ENCODE measurements at regions not wholly inside any gene's neighbourhood (a gene's known extent, or its start where the extent isn't known, plus 50 kb on each side); places are given as distances from the start of the nearest gene placed in this dataset.

DNA sequence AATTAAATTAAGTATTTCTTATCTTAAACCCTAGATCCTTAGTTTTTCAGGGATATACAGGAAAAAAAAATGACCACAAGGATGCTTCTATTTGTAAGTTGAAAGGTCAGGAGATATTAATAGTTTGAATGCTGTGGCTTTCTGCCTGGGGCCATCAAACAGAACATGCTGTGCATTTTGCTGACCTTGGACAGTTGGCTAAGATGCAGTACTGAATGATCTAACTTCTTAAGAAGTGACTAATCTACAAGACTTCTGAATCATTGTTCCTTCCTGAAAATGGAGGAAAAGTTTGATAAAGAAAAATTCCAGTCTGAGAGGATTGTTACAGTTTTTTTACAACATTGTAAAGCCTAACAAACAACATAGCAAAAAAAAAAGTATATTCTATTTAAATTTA is 237.8 kb upstream of the JADE1 start:
- Histone ChIP-seq H4K5ac (ENCODE audit: low read depth, low read length) (no peak overlapping the region), H2BK20ac (ENCODE audit: low read depth, low read length) (no peak overlapping the region), H3K9me1 (ENCODE audit: insufficient read depth, low read length) (peaks cover 4% of the 10 kb centered on the region), H2BK5ac (ENCODE audit: low read depth, low read length, poor library complexity, severe bottlenecking) (peak overlapping the region; percentile 96), H3K4me3 (ENCODE audit: insufficient read depth, low read depth, low read length) (no peak overlapping the region), H4K91ac (ENCODE audit: insufficient read depth, low read depth, low read length) (no peak overlapping the region), H3K4me1 (ENCODE audit: control insufficient read depth, insufficient read depth, low read length) (peaks cover 24% of the 10 kb centered on the region), H3K9ac (ENCODE audit: low read depth, low read length) (no peak overlapping the region), H3K27ac (ENCODE audit: insufficient read depth, low read length) (no peak overlapping the region), H4K20me1 (ENCODE audit: insufficient read depth, low read length) (no peaks in the 10 kb centered on the region), H3K18ac (ENCODE audit: low read depth, low read length) (no peak overlapping the region), H3K36me3 (ENCODE audit: control insufficient read depth, insufficient read depth, low read length) (no peaks in the 10 kb centered on the region), H2AFZ (replicated peaks; ENCODE audit: low read length, poor library complexity) (no peak overlapping the region), H3K23ac (ENCODE audit: low read depth, low read length) (no peak overlapping the region), H4K8ac (ENCODE audit: low read depth in 2 of 2, low read length in 2 of 2) (peak overlapping the region in 1 of 2 experiments; percentile 33; a peak in 1 of 4 replicates), H3K4me2 (ENCODE audit: low read depth, low read length) (no peak overlapping the region), H3K9me3 (ENCODE audit: control insufficient read depth, insufficient read depth, low read length) (no peaks in the 10 kb centered on the region), H3K56ac (ENCODE audit: extremely low read depth, insufficient read depth, low read length) (no peak overlapping the region), H3K14ac (replicated peaks; ENCODE audit: low read depth, low read length) (no peak overlapping the region), H2BK120ac (ENCODE audit: low read depth, low read length) (no peak overlapping the region), H3K79me1 (ENCODE audit: low read depth in 1 of 2, low read length in 2 of 2) (peaks cover 0 to 6% of the 10 kb centered on the region in 2 experiments; a peak in 1 of 4 replicates), H3K27me3 (ENCODE audit: control insufficient read depth, insufficient read depth, low read length) (no peaks in the 10 kb centered on the region), H2AK9ac (replicated peaks; ENCODE audit: low read depth, low read length, poor library complexity) (no peak overlapping the region), H2AK5ac (ENCODE audit: low read depth, low read length) (no peak overlapping the region), H3K4ac (ENCODE audit: low read depth, low read length) (no peak overlapping the region; the same call in 1 of the 2 replicates), H2BK15ac (ENCODE audit: low read depth, low read length) (no peak overlapping the region)
- peak; percentile 96 for DNase-seq
- TF ChIP-seq NFE2L2 (IDR thresholded peaks at IDR 0.05; ENCODE audit: low read depth, low read length): peak; percentile 48; the same call in 1 of the 2 replicates
- no peak for TF ChIP-seq MXI1 (IDR thresholded peaks at IDR 0.05; ENCODE audit: borderline replicate concordance, low read depth, low read length)
- peak; percentile 73 for TF ChIP-seq FOS (IDR thresholded peaks at IDR 0.05; ENCODE audit: low read depth, low read length)
- TF ChIP-seq MAFK (IDR thresholded peaks at IDR 0.05; ENCODE audit: low read depth, low read length): peak; percentile 89
- TF ChIP-seq, protein P1, sequence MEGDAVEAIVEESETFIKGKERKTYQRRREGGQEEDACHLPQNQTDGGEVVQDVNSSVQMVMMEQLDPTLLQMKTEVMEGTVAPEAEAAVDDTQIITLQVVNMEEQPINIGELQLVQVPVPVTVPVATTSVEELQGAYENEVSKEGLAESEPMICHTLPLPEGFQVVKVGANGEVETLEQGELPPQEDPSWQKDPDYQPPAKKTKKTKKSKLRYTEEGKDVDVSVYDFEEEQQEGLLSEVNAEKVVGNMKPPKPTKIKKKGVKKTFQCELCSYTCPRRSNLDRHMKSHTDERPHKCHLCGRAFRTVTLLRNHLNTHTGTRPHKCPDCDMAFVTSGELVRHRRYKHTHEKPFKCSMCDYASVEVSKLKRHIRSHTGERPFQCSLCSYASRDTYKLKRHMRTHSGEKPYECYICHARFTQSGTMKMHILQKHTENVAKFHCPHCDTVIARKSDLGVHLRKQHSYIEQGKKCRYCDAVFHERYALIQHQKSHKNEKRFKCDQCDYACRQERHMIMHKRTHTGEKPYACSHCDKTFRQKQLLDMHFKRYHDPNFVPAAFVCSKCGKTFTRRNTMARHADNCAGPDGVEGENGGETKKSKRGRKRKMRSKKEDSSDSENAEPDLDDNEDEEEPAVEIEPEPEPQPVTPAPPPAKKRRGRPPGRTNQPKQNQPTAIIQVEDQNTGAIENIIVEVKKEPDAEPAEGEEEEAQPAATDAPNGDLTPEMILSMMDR (conservative IDR thresholded peaks at IDR 0.05; ENCODE audit: low read depth, low read length): no peak
- TF ChIP-seq MAZ (IDR thresholded peaks at IDR 0.05; ENCODE audit: borderline replicate concordance, low read depth, low read length): no peak
- TF ChIP-seq SMC3 (IDR thresholded peaks at IDR 0.05; ENCODE audit: low read depth, low read length): 0 out of 2 replicates have a peak, but pooled peaks have one; percentile 19
- no peak for TF ChIP-seq CHD1 (IDR thresholded peaks at IDR 0.05; ENCODE audit: low read depth, low read length)
- TF ChIP-seq, protein P2, sequence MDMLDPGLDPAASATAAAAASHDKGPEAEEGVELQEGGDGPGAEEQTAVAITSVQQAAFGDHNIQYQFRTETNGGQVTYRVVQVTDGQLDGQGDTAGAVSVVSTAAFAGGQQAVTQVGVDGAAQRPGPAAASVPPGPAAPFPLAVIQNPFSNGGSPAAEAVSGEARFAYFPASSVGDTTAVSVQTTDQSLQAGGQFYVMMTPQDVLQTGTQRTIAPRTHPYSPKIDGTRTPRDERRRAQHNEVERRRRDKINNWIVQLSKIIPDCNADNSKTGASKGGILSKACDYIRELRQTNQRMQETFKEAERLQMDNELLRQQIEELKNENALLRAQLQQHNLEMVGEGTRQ (IDR thresholded peaks at IDR 0.05; ENCODE audit: low read depth, low read length): no peak
- peak; percentile 27; the same call in 1 of the 2 replicates for TF ChIP-seq CEBPB (IDR thresholded peaks at IDR 0.05; ENCODE audit: low read depth, low read length)
- ATAC-seq (ENCODE audit: low read depth): peak; percentile 56
- POLR2A ChIA-PET (ENCODE audit: unreplicated experiment): no interaction called here
- dilution Hi-C loops (cut with HindIII; ENCODE audit: low sequenced_read_pairs, unreplicated experiment) (no loop called here), intact Hi-C loops (cut with micrococcal nuclease) (loop anchor here (5.0 kb wide), 5 partner anchors 54 to 291 kb away; partner anchors contain the start of gene PGRMC2), in situ Hi-C loops (cut with MboI; ENCODE audit: low sequenced_read_pairs) (loop anchor here (10.0 to 25.0 kb wide), 3 partner anchors 233 to 384 kb away; partner anchors contain the start of gene JADE1)
- no TSS peak for BruUV-seq (replicated peaks)
- CTCF ChIA-PET: no interaction called here

All from IMR-90 (cell line).